GM18873 (cell line): ENCODE measurements at regions not wholly inside any gene's neighbourhood (a gene's known extent, or its start where the extent isn't known, plus 50 kb on each side); places are given as distances from the start of the nearest gene placed in this dataset.
"Not testable (repeated sequence)": the region's sequence is repeated elsewhere in the genome, so short reads cannot be mapped to it uniquely, and the experiment has no call there.

Source experiments
- ATAC-seq: cut with Tn5 transposase; IDR thresholded peaks from one replicate; pipeline ENCODE4 v1.9.1; 2021; ENCODE audit warnings: mild to moderate bottlenecking, moderate library complexity, moderate number of reproducible peaks; ENCODE audit not compliant: unreplicated experiment, low FRiP score

GRCh38 chr11:13215149-13215548, 62.4 kb upstream of the BMAL1 start:
- ATAC-seq: no peak

- no peak for ATAC-seq
Observed at GRCh38 chr11:13216019-13216710, 61.4 kb upstream of the BMAL1 start.

- ATAC-seq: no peak
Observed at GRCh38 chr11:13216711-13217075, 60.9 kb upstream of the BMAL1 start.

- ATAC-seq: not testable (repeated sequence)
Observed at GRCh38 chr11:13218685-13219084, 58.9 kb upstream of the BMAL1 start.

- no peak for ATAC-seq
Observed at GRCh38 chr11:13220148-13220547, 57.4 kb upstream of the BMAL1 start.

GRCh38 chr11:13221722-13222121, 55.9 kb upstream of the BMAL1 start:
- ATAC-seq: no peak

GRCh38 chr11:13222285-13222684, 55.3 kb upstream of the BMAL1 start:
- ATAC-seq: no peak

- ATAC-seq: no peak
Observed at GRCh38 chr11:13223112-13223511, 54.5 kb upstream of the BMAL1 start.

- ATAC-seq: no peak
Observed at GRCh38 chr11:13224324-13224723, 53.3 kb upstream of the BMAL1 start.

- no peak for ATAC-seq
Observed at GRCh38 chr11:13225038-13226001, 52.3 kb upstream of the BMAL1 start.

- no peak for ATAC-seq
Observed at GRCh38 chr11:13227676-13228255, 49.8 kb upstream of the BMAL1 start.
